HCT116 (cell line): ENCODE measurements at regions not wholly inside any gene's neighbourhood (a gene's known extent, or its start where the extent isn't known, plus 50 kb on each side); places are given as distances from the start of the nearest gene placed in this dataset.

ENCODE experiments used
- ATAC-seq: fragments of 200-7000 bp; cut with Tn5 transposase; 2 replicates; pipeline ENCODE4 v1.9.1; 2020; ENCODE audit warnings: mild to moderate bottlenecking, moderate library complexity
- BruUV-seq: library from RNA; stranded (reverse); fragments of 400-500 nt; replicated peaks from 2 replicates; lab custom pipeline; 2021; lab: Mats Ljungman, UMichigan
- CTCF ChIA-PET: fragments of 300-600 bp; sonication (Branson Sonifier 250); formaldehyde crosslinking; loops from one replicate; lab custom pipeline; 2021; ENCODE audit warnings: antibody characterized with exemption; lab: Charles Lee
- POLR2A ChIA-PET: fragments of 300-600, 350-600 bp; sonication (Branson Sonifier 250); formaldehyde crosslinking; loops from one replicate; lab custom pipeline; 2021; ENCODE audit warnings: antibody characterized with exemption; lab: Charles Lee
- RAD21 ChIA-PET, 2 experiments: fragments of 300-600 bp; sonication (Branson Sonifier 250); formaldehyde crosslinking; loops; one replicate each; lab custom pipeline; 2023; ENCODE audit warnings: low total read pairs in 2 of 2; ENCODE audit not compliant: uncharacterized antibody in 2 of 2, unreplicated experiment in 2 of 2, low non-redundant PET in 1 of 2; lab: Charles Lee
- DNase-seq: peaks from one replicate; pipeline ENCODE4 v3.0.0-alpha.2; 2010; ENCODE audit warnings: low read depth, low spot score
- H2AFZ ChIP-seq: fragments of 200-600 bp; shearing (Covaris generic), sonication (generic); 2 replicates; pipeline ENCODE4 v1.6.1; 2017; ENCODE audit warnings: low read depth, mixed run types, mixed read lengths, antibody characterized with exemption, low read length; ENCODE audit not compliant: poor library complexity, severe bottlenecking
- H3K27ac ChIP-seq: 2 replicates; pipeline ENCODE4 v1.5.1; 2012; ENCODE audit warnings: low read depth, low read length
- H3K27me3 ChIP-seq: fragments of 200-600 bp; sonication (generic); 2 replicates; pipeline ENCODE4 v1.6.1; 2016; ENCODE audit warnings: mixed run types, low read length, mixed read lengths; ENCODE audit not compliant: insufficient read depth
- H3K36me3 ChIP-seq, 2 experiments: fragments of 200-500 bp in 1 of 2; fragments of 200-600 bp in 1 of 2; sonication (Bioruptor generic) in 1 of 2; sonication (generic) in 1 of 2; 2 replicates each; pipeline versions ENCODE4 v1.5.1 to v1.6.1; 2014 to 2016; ENCODE audit warnings: low read length in 2 of 2, inconsistent platforms in 1 of 2, mixed read lengths in 1 of 2, mixed run types in 1 of 2; ENCODE audit not compliant: insufficient read depth in 2 of 2, control insufficient read depth in 1 of 2
- H3K4me1 ChIP-seq, 2 experiments: fragments of 200-600 bp in 1 of 2; sonication (generic) in 1 of 2; 2 replicates each; pipeline versions ENCODE4 v1.5.1 to v1.6.1; 2012 to 2017; ENCODE audit warnings: low read length in 2 of 2, inconsistent platforms in 1 of 2, mild to moderate bottlenecking in 1 of 2, mixed read lengths in 1 of 2, mixed run types in 1 of 2, moderate library complexity in 1 of 2; ENCODE audit not compliant: insufficient read depth in 2 of 2, control insufficient read depth in 1 of 2
- H3K4me2 ChIP-seq: fragments of 200-600 bp; sonication (generic); 2 replicates; pipeline ENCODE4 v1.6.1; 2017; ENCODE audit warnings: mixed run types, low read length, mixed read lengths
- H3K4me3 ChIP-seq, 2 experiments: fragments of 200-600 bp in 1 of 2; sonication (generic) in 1 of 2; replicated peaks in 1 of 2; 2 replicates each; pipeline ENCODE4 v1.5.1; 2011 to 2016; ENCODE audit warnings: low read length in 2 of 2, control low read depth in 1 of 2, low read depth in 1 of 2, mild to moderate bottlenecking in 1 of 2, mixed read lengths in 1 of 2, mixed run types in 1 of 2
- H3K79me2 ChIP-seq: fragments of 200-600 bp; sonication (generic); 2 replicates; pipeline ENCODE4 v1.6.1; 2017; ENCODE audit warnings: mild to moderate bottlenecking, mixed run types, low read length, moderate library complexity, mixed read lengths; ENCODE audit not compliant: insufficient read depth
- H3K9ac ChIP-seq: fragments of 200-600 bp; sonication (generic); 2 replicates; pipeline ENCODE4 v1.6.1; 2016; ENCODE audit warnings: low read length, mixed read lengths
- H3K9me2 ChIP-seq: fragments of 200-600 bp; sonication (generic), shearing (Covaris generic); 2 replicates; pipeline ENCODE4 v1.6.1; 2017; ENCODE audit warnings: mixed run types, mild to moderate bottlenecking, moderate library complexity; ENCODE audit not compliant: insufficient read depth
- H3K9me3 ChIP-seq, 2 experiments: fragments of 200-500 bp in 1 of 2; fragments of 200-600 bp in 1 of 2; sonication (Bioruptor generic) in 1 of 2; sonication (generic) in 1 of 2; 2 replicates each; pipeline ENCODE4 v1.6.1; 2014 to 2017; ENCODE audit warnings: low read length in 2 of 2, mixed read lengths in 2 of 2, inconsistent platforms in 1 of 2, low read depth in 1 of 2, mild to moderate bottlenecking in 1 of 2, mixed run types in 1 of 2, moderate library complexity in 1 of 2; ENCODE audit not compliant: control insufficient read depth in 1 of 2, insufficient read depth in 1 of 2
- H4K20me1 ChIP-seq: fragments of 200-600 bp; sonication (generic), shearing (Covaris generic); 2 replicates; pipeline ENCODE4 v1.6.1; 2017; ENCODE audit warnings: mixed run types, mild to moderate bottlenecking, moderate library complexity; ENCODE audit not compliant: insufficient read depth
- ATF3 ChIP-seq: IDR thresholded peaks from 2 replicates; pipeline ENCODE4 v1.6.1; 2012
- CBX3 ChIP-seq: IDR thresholded peaks from 2 replicates; pipeline ENCODE4 v1.6.1; 2012; ENCODE audit warnings: low read depth
- FOSL1 ChIP-seq: IDR thresholded peaks from 2 replicates; pipeline ENCODE4 v1.6.1; 2012; ENCODE audit warnings: low read depth
- JUND ChIP-seq: IDR thresholded peaks from 2 replicates; pipeline ENCODE4 v1.6.1; 2012
- POLR2A ChIP-seq: IDR thresholded peaks from 2 replicates; pipeline ENCODE4 v1.7.0; 2011; ENCODE audit warnings: borderline replicate concordance; ENCODE audit not compliant: insufficient read depth, insufficient read length; ENCODE audit errors: extremely low read depth
- POLR2AphosphoS5 ChIP-seq: IDR thresholded peaks from 2 replicates; pipeline ENCODE4 v1.6.1; 2011; ENCODE audit warnings: mild to moderate bottlenecking, low read depth, low read length, moderate library complexity
- RAD21 ChIP-seq: IDR thresholded peaks from 2 replicates; pipeline ENCODE4 v1.6.1; 2012; ENCODE audit warnings: low read depth, mild to moderate bottlenecking
- REST ChIP-seq: IDR thresholded peaks from 2 replicates; pipeline ENCODE4 v1.6.1; 2012; ENCODE audit warnings: low read depth
- SIN3A ChIP-seq: IDR thresholded peaks from 2 replicates; pipeline ENCODE4 v1.6.1; 2012; ENCODE audit warnings: low read depth
- SRF ChIP-seq: IDR thresholded peaks from 2 replicates; pipeline ENCODE4 v1.6.1; 2012; ENCODE audit warnings: low read depth
- TCF7L2 ChIP-seq: IDR thresholded peaks from 2 replicates; pipeline ENCODE4 v1.7.0; 2011; ENCODE audit warnings: borderline replicate concordance, inconsistent platforms; ENCODE audit not compliant: insufficient read depth, insufficient read length; ENCODE audit errors: extremely low read depth
- intact Hi-C: fragments of 100-400 bp; cut with micrococcal nuclease; formaldehyde crosslinking; loops from 2 replicates; pipeline ENCODE4 v1.10.0; 2022
- TF ChIP-seq, protein P1 (sequence below), 3 experiments: fragments of 200-600 bp in 1 of 3; sonication (generic) in 1 of 3; IDR thresholded peaks in 2 of 3; conservative IDR thresholded peaks in 1 of 3; 2 replicates each; pipeline ENCODE4 v1.5.1; 2012 to 2017; ENCODE audit warnings: low read depth in 2 of 3, low read length in 2 of 3, antibody characterized with exemption in 1 of 3, borderline replicate concordance in 1 of 3, control low read depth in 1 of 3, mild to moderate bottlenecking in 1 of 3, mixed read lengths in 1 of 3, mixed run types in 1 of 3, moderate library complexity in 1 of 3; ENCODE audit not compliant: insufficient read depth in 1 of 3
- TF ChIP-seq, protein P2 (sequence below): IDR thresholded peaks from 2 replicates; pipeline ENCODE4 v1.6.1; 2011; ENCODE audit warnings: mild to moderate bottlenecking, low read length, moderate library complexity; ENCODE audit not compliant: insufficient replicate concordance; ENCODE audit errors: extremely low read depth

DNA sequence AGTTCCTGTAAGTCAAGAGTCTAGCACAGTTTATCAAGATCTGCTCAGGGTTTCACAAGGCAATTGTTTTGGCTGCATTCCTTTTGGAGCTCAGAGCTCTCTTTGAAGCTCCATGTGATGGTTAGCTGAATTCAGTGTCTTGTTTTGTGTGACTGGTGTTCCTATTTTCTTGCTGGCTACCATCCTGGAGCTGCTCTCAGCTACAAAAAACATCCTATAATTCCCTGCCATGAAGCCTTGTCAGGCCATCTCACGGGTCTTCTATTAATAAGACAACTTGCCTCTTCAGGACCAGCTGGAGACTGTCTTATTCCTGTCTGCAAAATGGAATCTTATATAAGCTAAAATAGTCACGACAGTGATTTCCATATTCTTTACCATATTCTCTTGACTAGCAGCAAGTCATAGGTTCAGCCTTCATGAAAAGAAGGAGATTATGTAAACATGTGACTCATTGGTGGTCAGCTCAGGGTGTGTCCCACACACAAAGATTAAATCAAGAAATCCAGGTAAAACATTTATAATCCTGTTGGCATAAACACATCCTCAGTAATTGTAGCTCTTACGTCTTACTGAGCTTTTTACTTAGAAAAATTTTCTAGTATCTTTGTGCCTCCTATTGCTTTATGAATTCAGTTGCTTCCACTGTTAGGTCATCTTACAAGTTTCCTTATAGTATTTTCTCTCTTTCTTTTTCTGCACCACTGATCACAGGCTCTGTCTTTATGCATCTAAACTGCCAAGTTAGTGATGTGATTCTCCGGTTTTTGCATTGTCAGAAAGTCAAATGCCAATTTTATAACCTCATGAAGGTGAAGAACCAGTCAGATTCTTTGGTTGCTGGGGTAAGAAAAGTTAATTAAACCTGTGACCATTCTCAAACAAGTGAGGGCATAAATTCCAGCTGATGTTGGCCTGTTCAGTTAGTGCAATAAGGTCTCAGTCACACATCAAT is 378.5 kb upstream of the MGAT4C start:
- TF ChIP-seq JUND (no peak), ATF3 (no peak), FOSL1 (no peak), CBX3 (no peak), REST (no peak), TCF7L2 (no peak), RAD21 (no peak), POLR2A (no peak), SIN3A (no peak), SRF (no peak), POLR2AphosphoS5 (no peak)
- TF ChIP-seq, protein P1, sequence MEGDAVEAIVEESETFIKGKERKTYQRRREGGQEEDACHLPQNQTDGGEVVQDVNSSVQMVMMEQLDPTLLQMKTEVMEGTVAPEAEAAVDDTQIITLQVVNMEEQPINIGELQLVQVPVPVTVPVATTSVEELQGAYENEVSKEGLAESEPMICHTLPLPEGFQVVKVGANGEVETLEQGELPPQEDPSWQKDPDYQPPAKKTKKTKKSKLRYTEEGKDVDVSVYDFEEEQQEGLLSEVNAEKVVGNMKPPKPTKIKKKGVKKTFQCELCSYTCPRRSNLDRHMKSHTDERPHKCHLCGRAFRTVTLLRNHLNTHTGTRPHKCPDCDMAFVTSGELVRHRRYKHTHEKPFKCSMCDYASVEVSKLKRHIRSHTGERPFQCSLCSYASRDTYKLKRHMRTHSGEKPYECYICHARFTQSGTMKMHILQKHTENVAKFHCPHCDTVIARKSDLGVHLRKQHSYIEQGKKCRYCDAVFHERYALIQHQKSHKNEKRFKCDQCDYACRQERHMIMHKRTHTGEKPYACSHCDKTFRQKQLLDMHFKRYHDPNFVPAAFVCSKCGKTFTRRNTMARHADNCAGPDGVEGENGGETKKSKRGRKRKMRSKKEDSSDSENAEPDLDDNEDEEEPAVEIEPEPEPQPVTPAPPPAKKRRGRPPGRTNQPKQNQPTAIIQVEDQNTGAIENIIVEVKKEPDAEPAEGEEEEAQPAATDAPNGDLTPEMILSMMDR (IDR thresholded peaks at IDR 0.05 in 2 of 3, conservative IDR thresholded peaks at IDR 0.05 in 1 of 3; ENCODE audit: borderline replicate concordance in 1 of 3, insufficient read depth in 1 of 3, low read depth in 2 of 3, low read length in 2 of 3), result no peak
- TF ChIP-seq, protein P2, sequence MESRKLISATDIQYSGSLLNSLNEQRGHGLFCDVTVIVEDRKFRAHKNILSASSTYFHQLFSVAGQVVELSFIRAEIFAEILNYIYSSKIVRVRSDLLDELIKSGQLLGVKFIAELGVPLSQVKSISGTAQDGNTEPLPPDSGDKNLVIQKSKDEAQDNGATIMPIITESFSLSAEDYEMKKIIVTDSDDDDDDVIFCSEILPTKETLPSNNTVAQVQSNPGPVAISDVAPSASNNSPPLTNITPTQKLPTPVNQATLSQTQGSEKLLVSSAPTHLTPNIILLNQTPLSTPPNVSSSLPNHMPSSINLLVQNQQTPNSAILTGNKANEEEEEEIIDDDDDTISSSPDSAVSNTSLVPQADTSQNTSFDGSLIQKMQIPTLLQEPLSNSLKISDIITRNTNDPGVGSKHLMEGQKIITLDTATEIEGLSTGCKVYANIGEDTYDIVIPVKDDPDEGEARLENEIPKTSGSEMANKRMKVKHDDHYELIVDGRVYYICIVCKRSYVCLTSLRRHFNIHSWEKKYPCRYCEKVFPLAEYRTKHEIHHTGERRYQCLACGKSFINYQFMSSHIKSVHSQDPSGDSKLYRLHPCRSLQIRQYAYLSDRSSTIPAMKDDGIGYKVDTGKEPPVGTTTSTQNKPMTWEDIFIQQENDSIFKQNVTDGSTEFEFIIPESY, result no peak
- ChIA-PET RAD21 (no interaction called here), POLR2A (no interaction called here), CTCF (no interaction called here)
- Histone ChIP-seq H3K27me3 (no peaks in the 10 kb centered on the region), H3K36me3 (no peaks in the 10 kb centered on the region), H3K79me2 (no peaks in the 10 kb centered on the region), H3K9me3 (no peaks in the 10 kb centered on the region), H3K4me2 (peak overlapping the region; percentile 1; the same call in 1 of the 2 replicates), H2AFZ (peak overlapping the region; percentile 65), H3K4me3 (no peak overlapping the region), H3K9me2 (no peaks in the 10 kb centered on the region; the same call in 1 of the 2 replicates), H3K27ac (no peak overlapping the region), H3K4me1 (peaks cover 0 to 11% of the 10 kb centered on the region in 2 experiments; a peak in 1 of 4 replicates), H4K20me1 (no peaks in the 10 kb centered on the region), H3K9ac (no peak overlapping the region)
- intact Hi-C loops, result no loop called here
- no peak for ATAC-seq
- DNase-seq, result no peak
- no TSS peak for BruUV-seq
